ENCODE measurements at regions not wholly inside any gene's neighbourhood (a gene's known extent, or its start where the extent isn't known, plus 50 kb on each side); places are given as distances from the start of the nearest gene placed in this dataset.

- no peak for TF ChIP-seq ZNF8 (CRISPR knock-in tag; IDR thresholded peaks at IDR 0.05)
- no peak for ATAC-seq
These were observed 64.4 kb upstream of the STK26 start for GRCh38 chrX:131958724-131959123.

DNA sequence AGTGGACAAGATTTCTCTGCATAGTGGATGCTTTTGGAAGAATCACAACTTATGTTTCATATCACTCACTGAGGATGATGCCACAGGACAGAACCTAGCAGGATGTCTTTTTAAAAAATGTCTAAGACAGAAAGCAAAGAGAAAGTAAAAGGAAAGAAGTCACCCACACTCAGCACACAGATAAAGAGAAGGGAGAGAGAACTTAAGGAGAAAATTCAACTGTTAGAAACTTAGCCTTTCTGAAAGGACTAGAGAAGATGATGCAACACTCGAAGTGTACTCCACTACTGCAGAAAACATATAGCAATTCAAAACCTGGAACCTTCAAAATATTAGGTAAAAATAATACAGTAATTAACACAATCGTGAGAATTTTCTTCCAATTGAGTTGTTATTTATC, 52.8 kb upstream of the STK26 start:
- TF ChIP-seq RARB (CRISPR knock-in tag; IDR thresholded peaks at IDR 0.05) (no peak), ZNF8 (CRISPR knock-in tag; IDR thresholded peaks at IDR 0.05) (no peak), ZNF70 (CRISPR knock-in tag; IDR thresholded peaks at IDR 0.05) (no peak), ZFP30 (CRISPR knock-in tag; IDR thresholded peaks at IDR 0.05) (no peak), PPARA (CRISPR knock-in tag; IDR thresholded peaks at IDR 0.05; ENCODE audit: borderline replicate concordance) (no peak), ISL1 (CRISPR knock-in tag; IDR thresholded peaks at IDR 0.05) (no peak), CSDC2 (CRISPR knock-in tag; IDR thresholded peaks at IDR 0.05) (no peak), SNAI2 (CRISPR knock-in tag; IDR thresholded peaks at IDR 0.05) (no peak), ESRRG (CRISPR knock-in tag; IDR thresholded peaks at IDR 0.05) (no peak), GLIS3 (CRISPR knock-in tag; IDR thresholded peaks at IDR 0.05) (no peak), POU6F1 (CRISPR knock-in tag; IDR thresholded peaks at IDR 0.05; ENCODE audit: borderline replicate concordance, low read depth) (no peak), ZFP3 (CRISPR knock-in tag; IDR thresholded peaks at IDR 0.05) (no peak)
- TF ChIP-seq, protein P1, sequence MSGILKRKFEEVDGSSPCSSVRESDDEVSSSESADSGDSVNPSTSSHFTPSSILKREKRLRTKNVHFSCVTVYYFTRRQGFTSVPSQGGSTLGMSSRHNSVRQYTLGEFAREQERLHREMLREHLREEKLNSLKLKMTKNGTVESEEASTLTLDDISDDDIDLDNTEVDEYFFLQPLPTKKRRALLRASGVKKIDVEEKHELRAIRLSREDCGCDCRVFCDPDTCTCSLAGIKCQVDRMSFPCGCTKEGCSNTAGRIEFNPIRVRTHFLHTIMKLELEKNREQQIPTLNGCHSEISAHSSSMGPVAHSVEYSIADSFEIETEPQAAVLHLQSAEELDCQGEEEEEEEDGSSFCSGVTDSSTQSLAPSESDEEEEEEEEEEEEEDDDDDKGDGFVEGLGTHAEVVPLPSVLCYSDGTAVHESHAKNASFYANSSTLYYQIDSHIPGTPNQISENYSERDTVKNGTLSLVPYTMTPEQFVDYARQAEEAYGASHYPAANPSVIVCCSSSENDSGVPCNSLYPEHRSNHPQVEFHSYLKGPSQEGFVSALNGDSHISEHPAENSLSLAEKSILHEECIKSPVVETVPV (CRISPR knock-in tag; IDR thresholded peaks at IDR 0.05): no peak
- TF ChIP-seq, protein P2, sequence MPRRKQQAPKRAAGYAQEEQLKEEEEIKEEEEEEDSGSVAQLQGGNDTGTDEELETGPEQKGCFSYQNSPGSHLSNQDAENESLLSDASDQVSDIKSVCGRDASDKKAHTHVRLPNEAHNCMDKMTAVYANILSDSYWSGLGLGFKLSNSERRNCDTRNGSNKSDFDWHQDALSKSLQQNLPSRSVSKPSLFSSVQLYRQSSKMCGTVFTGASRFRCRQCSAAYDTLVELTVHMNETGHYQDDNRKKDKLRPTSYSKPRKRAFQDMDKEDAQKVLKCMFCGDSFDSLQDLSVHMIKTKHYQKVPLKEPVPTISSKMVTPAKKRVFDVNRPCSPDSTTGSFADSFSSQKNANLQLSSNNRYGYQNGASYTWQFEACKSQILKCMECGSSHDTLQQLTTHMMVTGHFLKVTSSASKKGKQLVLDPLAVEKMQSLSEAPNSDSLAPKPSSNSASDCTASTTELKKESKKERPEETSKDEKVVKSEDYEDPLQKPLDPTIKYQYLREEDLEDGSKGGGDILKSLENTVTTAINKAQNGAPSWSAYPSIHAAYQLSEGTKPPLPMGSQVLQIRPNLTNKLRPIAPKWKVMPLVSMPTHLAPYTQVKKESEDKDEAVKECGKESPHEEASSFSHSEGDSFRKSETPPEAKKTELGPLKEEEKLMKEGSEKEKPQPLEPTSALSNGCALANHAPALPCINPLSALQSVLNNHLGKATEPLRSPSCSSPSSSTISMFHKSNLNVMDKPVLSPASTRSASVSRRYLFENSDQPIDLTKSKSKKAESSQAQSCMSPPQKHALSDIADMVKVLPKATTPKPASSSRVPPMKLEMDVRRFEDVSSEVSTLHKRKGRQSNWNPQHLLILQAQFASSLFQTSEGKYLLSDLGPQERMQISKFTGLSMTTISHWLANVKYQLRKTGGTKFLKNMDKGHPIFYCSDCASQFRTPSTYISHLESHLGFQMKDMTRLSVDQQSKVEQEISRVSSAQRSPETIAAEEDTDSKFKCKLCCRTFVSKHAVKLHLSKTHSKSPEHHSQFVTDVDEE (CRISPR knock-in tag; IDR thresholded peaks at IDR 0.05): no peak
- ATAC-seq: no peak

All from SK-N-SH treated with all-trans-retinoic acid at 6 μM for 48 hours (cell line).